Choroid plexus epithelial cell (primary cell): ENCODE measurements at regions not wholly inside any gene's neighbourhood (a gene's known extent, or its start where the extent isn't known, plus 50 kb on each side); places are given as distances from the start of the nearest gene placed in this dataset.

Experiments
- DNase-seq: peaks from one replicate; pipeline ENCODE4 v3.0.0-alpha.2; 2010; ENCODE audit warnings: low read depth
- H3K4me3 ChIP-seq: 2 replicates; pipeline ENCODE4 v1.5.1; 2011; ENCODE audit warnings: low read depth, mild to moderate bottlenecking, control low read depth, low read length, moderate library complexity
- CTCF ChIP-seq: conservative IDR thresholded peaks from 2 replicates; pipeline ENCODE4 v1.5.1; 2011; ENCODE audit warnings: low read depth, mild to moderate bottlenecking, control low read depth, inconsistent platforms, low read length, moderate library complexity

- DNase-seq = no peak
- TF ChIP-seq CTCF = no peak
Observed at GRCh38 chr2:18901242-18901641, 311.9 kb upstream of the NT5C1B start.

GRCh38 chr2:18900691-18901141 lies 311.3 kb upstream of the NT5C1B start:
- no peak overlapping the region for H3K4me3 ChIP-seq
- DNase-seq = peak; percentile 38
- no peak for TF ChIP-seq CTCF

More at GRCh38 chr2:18901242-18901641, 311.9 kb upstream of the NT5C1B start:
- no peak overlapping the region for H3K4me3 ChIP-seq

GRCh38 chr2:18899725-18900124 lies 310.4 kb upstream of the NT5C1B start:
- no peak for TF ChIP-seq CTCF
- DNase-seq = no peak
- no peak overlapping the region for H3K4me3 ChIP-seq

GRCh38 chr2:18898271-18898670 lies 308.9 kb upstream of the NT5C1B start:
- no peak for DNase-seq
- no peak for TF ChIP-seq CTCF
- no peak overlapping the region for H3K4me3 ChIP-seq

- peak; percentile 24 for DNase-seq
- no peak for TF ChIP-seq CTCF
- H3K4me3 ChIP-seq = no peak overlapping the region
Observed at GRCh38 chr2:18896125-18896764, 306.9 kb upstream of the NT5C1B start.

- H3K4me3 ChIP-seq = no peak overlapping the region
- TF ChIP-seq CTCF = no peak
- no peak for DNase-seq
Observed at GRCh38 chr2:18891600-18892345, 302.4 kb upstream of the NT5C1B start.
